Stimulated activated naive CD4-positive, alpha-beta T cell (primary cell): ENCODE measurements at regions not wholly inside any gene's neighbourhood (a gene's known extent, or its start where the extent isn't known, plus 50 kb on each side); places are given as distances from the start of the nearest gene placed in this dataset.

ENCODE experiments used
- DNase-seq, 6 experiments: peaks; one replicate each; lab custom pipeline; 2025; lab: John Stamatoyannopoulos, UW

DNA sequence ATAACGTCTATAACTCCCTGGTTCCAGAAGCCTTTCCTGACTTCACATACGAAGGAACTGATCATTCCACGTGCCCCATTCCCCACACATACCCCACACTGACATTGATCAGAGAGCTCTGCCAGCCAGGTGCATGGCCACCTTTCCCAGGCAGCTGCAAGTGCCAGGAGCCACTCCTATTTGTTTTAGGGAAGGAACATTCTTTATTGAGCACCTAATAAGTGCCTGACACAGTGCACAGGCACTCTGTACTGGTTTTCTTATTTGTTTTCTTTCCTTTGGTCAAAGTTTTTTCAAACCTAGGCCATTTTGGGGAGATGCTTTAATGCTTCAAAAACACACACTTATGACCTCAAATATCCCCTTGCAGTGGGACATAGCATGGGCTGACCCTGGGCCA lies 50.0 kb downstream of the PITPNM2 start:
- no peak for DNase-seq

DNA sequence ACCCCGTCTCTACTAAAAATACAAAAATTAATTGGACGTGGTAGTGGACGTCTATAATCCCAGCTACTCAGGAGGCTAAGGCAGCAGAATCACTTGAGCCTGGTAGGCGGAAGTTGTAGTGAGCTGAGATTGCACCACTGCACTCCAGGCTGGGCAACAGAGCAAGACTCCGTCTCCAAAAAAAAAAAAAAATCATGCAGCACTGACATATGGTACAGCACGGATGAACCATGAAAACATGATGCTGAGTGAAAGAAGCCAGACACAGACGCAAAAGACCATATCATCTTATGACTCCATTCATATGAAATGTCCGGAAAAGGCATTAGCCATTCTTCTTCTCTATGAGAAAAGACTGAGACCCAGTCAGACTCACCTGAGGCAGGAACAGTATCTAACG lies 50.4 kb downstream of the PITPNM2 start:
- DNase-seq: no peak

GRCh38 chr12:123099560-123100192 lies 51.2 kb downstream of the PITPNM2 start:
- DNase-seq: no peak

- DNase-seq: no peak
Observed at GRCh38 chr12:123098780-123099179, 52.1 kb downstream of the PITPNM2 start.

GRCh38 chr12:123097561-123098084 lies 53.3 kb downstream of the PITPNM2 start:
- no peak for DNase-seq

- DNase-seq: no peak
Observed at GRCh38 chr12:123096741-123097140, 54.1 kb downstream of the PITPNM2 start.

GRCh38 chr12:123096182-123096581 lies 54.7 kb downstream of the PITPNM2 start:
- no peak for DNase-seq

DNA sequence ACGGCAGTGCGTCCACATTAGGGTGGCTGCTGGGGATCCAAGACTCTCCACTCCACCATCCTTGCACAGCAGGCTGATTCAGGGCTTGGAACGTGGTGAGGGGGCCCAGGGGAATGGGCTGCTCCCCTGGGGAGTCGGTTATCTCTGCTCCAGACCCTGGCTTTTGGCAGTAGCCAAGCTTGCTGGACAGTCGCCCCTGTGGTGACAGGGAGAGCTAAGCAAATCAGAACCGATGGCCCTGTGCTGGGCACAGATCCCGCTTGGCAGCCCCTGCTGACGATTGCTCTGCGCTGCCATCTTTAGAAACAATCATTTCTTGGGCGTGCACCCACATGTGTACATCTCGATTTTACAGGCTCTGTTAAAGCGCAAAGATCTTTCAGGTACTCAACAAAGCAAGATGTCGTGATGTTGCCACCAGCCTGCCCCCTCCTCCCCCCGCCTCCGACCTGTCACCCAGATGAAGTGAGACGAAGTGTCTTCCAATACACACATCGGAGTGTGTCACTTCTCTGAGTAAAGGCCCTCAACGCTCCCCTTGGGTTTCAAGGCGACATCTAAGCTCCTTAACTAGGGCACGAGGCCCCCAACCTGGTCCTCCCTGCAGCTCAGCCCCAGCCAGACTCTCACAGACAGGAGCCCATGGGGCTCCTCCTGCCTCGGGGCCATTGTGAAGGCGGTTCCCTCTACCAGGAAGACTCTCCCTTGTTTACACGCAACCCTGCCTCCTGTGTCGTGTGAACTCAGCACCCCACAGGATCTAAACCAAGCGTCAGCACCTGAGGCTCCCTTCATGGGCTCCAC lies 55.6 kb downstream of the PITPNM2 start:
- peak in 1 of 6 experiments; percentile 9 for DNase-seq

GRCh38 chr12:123094349-123095077 lies 56.4 kb downstream of the PITPNM2 start:
- DNase-seq: no peak

GRCh38 chr12:123092866-123093265 lies 58.0 kb downstream of the PITPNM2 start:
- no peak for DNase-seq

- DNase-seq: no peak
Observed at GRCh38 chr12:123091230-123092150, 59.4 kb downstream of the PITPNM2 start.

- DNase-seq: no peak
Observed at GRCh38 chr12:123089631-123090353, 61.1 kb downstream of the PITPNM2 start.

DNA sequence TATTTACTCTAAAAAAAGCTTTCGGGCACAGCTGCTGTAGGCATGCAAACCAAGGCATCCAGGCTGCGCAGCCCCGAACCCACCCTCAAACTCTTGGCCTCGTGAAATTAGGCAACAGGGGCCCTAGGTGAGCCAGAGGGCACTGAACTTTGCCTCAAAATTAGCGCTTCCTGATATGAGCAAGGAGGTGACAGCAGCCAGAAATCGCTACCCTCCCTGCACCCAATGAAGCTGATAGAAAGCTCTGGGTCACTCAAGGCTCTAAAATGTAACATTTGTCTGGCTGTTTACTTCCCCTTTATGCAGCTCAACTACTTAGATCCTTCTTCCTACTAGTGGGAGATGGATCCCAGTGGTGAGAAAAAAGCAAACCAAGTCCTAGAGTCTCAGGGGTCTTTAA lies 61.8 kb downstream of the PITPNM2 start:
- DNase-seq: no peak

GRCh38 chr12:123085730-123086487 lies 65.0 kb downstream of the PITPNM2 start:
- DNase-seq: no peak

DNA sequence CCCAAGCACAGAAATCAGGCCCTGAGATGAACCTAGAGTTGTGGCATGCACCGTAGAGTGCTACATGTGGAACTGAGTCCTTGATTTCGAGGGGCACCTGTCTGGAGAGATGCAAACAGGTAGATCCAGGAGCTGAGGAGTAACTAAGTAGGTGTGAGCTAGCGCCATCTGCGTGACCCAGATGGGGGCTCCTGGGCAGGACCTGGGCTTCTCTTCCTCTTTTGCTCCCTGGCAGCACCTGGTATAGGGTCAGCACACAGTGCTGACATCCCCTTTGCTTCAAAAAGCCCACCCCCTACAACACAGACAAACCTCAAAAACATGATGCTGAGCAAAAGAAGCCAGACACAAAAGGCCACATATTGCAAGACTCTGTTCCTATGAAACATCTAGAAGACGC lies 65.8 kb downstream of the PITPNM2 start:
- DNase-seq: no peak

DNA sequence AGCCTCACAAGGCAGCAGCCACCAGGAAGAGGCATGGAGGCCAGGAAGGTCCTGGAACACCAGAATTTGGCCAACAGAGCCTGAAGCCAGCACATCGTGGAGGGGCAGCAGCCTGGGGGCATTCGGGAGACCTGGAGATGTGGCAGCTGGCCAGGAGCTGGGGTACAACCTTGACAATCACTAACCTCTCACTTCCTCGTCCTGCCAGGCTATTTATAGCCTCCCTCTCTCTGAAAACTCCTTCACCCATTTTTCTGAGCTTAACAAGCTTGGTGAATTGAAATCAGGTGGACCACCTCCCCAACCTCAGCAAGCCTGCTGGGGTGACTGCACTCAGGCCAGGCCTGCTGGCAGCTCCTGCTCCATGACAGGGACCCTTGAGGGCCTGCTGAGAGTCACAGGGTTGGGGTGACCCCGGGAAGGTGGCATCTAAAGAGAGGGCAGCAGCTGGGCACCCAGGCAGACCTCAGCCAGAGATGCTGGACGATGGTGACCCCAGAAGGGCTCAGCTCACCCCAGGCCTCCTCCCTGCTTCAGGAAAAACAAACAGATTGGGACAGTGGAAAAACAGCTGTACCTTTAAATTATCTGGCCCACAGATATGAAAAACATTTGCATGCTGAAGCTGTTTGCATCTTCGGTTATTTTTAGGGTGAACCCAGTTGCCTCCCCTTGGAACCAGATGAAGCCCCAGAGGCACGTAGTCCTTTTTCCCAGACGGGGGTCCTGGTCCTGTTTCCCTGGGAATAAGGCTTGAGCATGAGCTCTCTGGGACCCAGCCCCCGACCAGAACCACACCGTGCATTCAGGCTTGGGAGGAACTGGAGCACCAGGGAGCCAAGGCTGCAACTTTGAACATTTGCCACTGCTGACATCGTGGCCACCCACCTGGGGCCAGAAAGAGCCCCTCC lies 67.0 kb downstream of the PITPNM2 start:
- no peak for DNase-seq

GRCh38 chr12:123080634-123081033 lies 70.3 kb downstream of the PITPNM2 start:
- DNase-seq: no peak

DNA sequence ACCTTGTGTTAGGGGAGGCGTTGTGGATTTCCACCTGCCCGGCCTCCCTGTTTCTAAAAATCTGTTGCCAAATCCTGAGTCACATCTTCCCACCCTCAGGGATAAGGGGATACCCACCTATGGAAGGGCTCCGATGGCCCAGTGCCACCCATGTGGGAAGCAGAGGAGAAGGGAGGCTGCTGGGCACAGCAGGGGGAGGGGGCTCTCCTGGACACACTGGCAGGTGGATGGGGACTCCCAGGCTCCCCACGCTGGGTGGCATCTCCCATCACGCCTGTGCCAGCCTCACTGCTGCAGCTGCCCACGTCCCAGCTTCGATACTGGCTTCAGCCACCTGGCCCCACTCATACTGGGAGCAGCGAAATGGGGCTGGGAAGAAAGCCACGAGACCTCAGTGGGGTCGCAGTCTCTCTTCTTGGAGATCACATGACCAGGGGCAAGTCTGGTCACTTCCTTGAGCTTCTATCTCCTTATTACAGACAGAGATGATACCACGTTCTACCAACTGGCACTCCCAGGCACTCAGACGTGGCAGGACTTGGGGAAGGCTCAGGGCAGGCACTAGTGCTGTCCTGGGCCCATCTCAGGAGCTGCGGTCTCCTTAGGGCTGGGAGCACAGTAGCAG lies 72.2 kb downstream of the PITPNM2 start:
- DNase-seq: no peak

DNA sequence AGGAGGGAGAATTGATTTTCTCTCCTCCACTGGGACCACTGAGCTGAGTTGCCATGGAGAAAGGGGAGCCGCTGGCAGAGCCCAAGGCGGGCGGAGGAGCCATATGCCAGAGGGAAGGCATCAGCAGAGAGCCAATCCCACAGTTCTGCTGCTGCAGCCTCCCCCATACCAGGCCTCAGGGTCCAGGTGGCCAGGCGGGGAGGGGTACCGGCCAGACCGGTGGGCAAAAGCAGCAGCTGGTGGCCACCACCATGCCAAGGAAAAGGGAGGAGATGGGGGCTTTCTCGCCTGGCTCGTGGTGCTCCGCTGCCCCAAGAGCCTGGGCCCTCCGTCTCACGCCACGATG lies 72.8 kb downstream of the PITPNM2 start:
- no peak for DNase-seq
